Adrenal gland (tissue), 5 donors: ENCODE measurements at regions not wholly inside any gene's neighbourhood (a gene's known extent, or its start where the extent isn't known, plus 50 kb on each side); places are given as distances from the start of the nearest gene placed in this dataset.

ENCODE experiments used
- POLR2A ChIP-seq, 2 donors: fragments of 450-650 bp; IDR thresholded peaks; one replicate each; pipeline ENCODE4 v1.6.1; 2017; ENCODE audit warnings: antibody characterized with exemption in 2 of 2, mild to moderate bottlenecking in 2 of 2, moderate library complexity in 1 of 2
- TF ChIP-seq, protein P1 (sequence below), 6 experiments: fragments of 450-650 bp in 4 of 6; fragments of 200-600 bp in 2 of 6; sonication (generic) in 1 of 6; IDR thresholded peaks; 1 replicate in 5 of 6; 2 replicates in 1 of 6; pipeline versions ENCODE4 v1.5.1 to v1.8.0; 2016 to 2021; ENCODE audit warnings: antibody characterized with exemption in 6 of 6, mild to moderate bottlenecking in 2 of 6, moderate library complexity in 1 of 6
- donor health status: DM: no; HTN: no; CAD: no.

DNA sequence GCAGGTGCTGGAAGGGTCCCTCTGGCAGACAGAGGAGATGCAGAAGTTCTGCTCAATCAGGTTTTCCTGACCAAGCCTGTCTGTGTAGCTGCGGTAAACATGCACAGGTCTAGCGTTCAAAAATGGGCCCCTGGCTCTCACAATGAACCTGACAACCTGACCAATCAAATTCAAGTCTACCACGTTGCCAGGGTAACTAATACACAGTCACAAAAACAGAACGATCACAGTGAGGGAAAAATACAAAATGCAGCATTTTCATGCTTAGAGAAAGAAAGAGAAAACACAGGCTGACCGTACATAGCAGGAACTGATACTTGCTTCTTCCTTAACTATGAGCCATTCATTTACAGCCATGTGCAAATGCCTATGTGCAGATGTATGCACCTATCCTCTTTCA, 353.1 kb upstream of the TSHZ2 start:
- TF ChIP-seq, protein P1, sequence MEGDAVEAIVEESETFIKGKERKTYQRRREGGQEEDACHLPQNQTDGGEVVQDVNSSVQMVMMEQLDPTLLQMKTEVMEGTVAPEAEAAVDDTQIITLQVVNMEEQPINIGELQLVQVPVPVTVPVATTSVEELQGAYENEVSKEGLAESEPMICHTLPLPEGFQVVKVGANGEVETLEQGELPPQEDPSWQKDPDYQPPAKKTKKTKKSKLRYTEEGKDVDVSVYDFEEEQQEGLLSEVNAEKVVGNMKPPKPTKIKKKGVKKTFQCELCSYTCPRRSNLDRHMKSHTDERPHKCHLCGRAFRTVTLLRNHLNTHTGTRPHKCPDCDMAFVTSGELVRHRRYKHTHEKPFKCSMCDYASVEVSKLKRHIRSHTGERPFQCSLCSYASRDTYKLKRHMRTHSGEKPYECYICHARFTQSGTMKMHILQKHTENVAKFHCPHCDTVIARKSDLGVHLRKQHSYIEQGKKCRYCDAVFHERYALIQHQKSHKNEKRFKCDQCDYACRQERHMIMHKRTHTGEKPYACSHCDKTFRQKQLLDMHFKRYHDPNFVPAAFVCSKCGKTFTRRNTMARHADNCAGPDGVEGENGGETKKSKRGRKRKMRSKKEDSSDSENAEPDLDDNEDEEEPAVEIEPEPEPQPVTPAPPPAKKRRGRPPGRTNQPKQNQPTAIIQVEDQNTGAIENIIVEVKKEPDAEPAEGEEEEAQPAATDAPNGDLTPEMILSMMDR (IDR thresholded peaks at IDR 0.05) = no peak
- no peak for TF ChIP-seq POLR2A (IDR thresholded peaks at IDR 0.05)
